ENCODE measurements at regions not wholly inside any gene's neighbourhood (a gene's known extent, or its start where the extent isn't known, plus 50 kb on each side); places are given as distances from the start of the nearest gene placed in this dataset.

GRCh38 chr9:129469988-129470316 lies 150.9 kb downstream of the C9orf50 start:
- no peak for DNase-seq

- no peak for DNase-seq
Observed at GRCh38 chr9:129469188-129469987, 151.5 kb downstream of the C9orf50 start.

GRCh38 chr9:129467739-129468666 lies 152.9 kb downstream of the C9orf50 start:
- DNase-seq, result no peak

- no peak for DNase-seq
Observed at GRCh38 chr9:129467004-129467588, 153.8 kb downstream of the C9orf50 start.

GRCh38 chr9:129465834-129466535 lies 154.9 kb downstream of the C9orf50 start:
- no peak for DNase-seq

- no peak for DNase-seq
Observed at GRCh38 chr9:129464972-129465833, 155.7 kb downstream of the C9orf50 start.

GRCh38 chr9:129463994-129464393 lies 156.9 kb downstream of the C9orf50 start:
- no peak for DNase-seq

GRCh38 chr9:129463477-129463876 lies 157.4 kb downstream of the C9orf50 start:
- no peak for DNase-seq

GRCh38 chr9:129462360-129462759 lies 158.5 kb downstream of the C9orf50 start:
- DNase-seq, result no peak

- peak; percentile 87 to 88 for DNase-seq
Observed at GRCh38 chr9:129460323-129461261, 160.3 kb downstream of the C9orf50 start.

- DNase-seq, result peak; percentile 54 to 70
Observed at GRCh38 chr9:129459547-129460322, 161.2 kb downstream of the C9orf50 start.

GRCh38 chr9:129458663-129459546 lies 162.0 kb downstream of the C9orf50 start:
- peak; percentile 27 to 44 for DNase-seq

- DNase-seq, result peak; percentile 40 to 46
Observed at GRCh38 chr9:129458155-129458661, 162.7 kb downstream of the C9orf50 start.

- no peak for DNase-seq
Observed at GRCh38 chr9:129457325-129457779, 163.5 kb downstream of the C9orf50 start.

- no peak for DNase-seq
Observed at GRCh38 chr9:129456549-129457324, 164.2 kb downstream of the C9orf50 start.

GRCh38 chr9:129455151-129455995 lies 165.5 kb downstream of the C9orf50 start:
- DNase-seq, result no peak

Data from stimulated activated CD4-positive, alpha-beta T cell treated with anti-CD3 and anti-CD28 coated beads, Interleukin-2, amount 100 ng/mL, for 24 hours (primary cell).